Suprapubic skin (tissue), 4 donors: ENCODE measurements at regions not wholly inside any gene's neighbourhood (a gene's known extent, or its start where the extent isn't known, plus 50 kb on each side); places are given as distances from the start of the nearest gene placed in this dataset.

Source experiments
- EP300 ChIP-seq: sonication (generic); formaldehyde crosslinking; IDR thresholded peaks from one replicate; pipeline ENCODE4 v1.6.1; 2017; ENCODE audit warnings: antibody characterized with exemption
- POLR2A ChIP-seq, 2 donors: fragments of 450-650 bp; IDR thresholded peaks; one replicate each; pipeline ENCODE4 v1.6.1; 2017; ENCODE audit warnings: antibody characterized with exemption in 2 of 2, mild to moderate bottlenecking in 2 of 2, moderate library complexity in 2 of 2
- POLR2AphosphoS5 ChIP-seq, 3 donors: sonication (generic); formaldehyde crosslinking; IDR thresholded peaks; one replicate each; pipeline ENCODE4 v1.6.1; 2017; ENCODE audit warnings: antibody characterized with exemption in 3 of 3
- TF ChIP-seq, protein P1 (sequence below), 2 donors: fragments of 200-600 bp in 1 of 2; fragments of 450-650 bp in 1 of 2; sonication (generic) in 1 of 2; IDR thresholded peaks; one replicate each; pipeline ENCODE4 v1.5.1; 2016 to 2019; ENCODE audit warnings: antibody characterized with exemption in 2 of 2, mild to moderate bottlenecking in 1 of 2, moderate library complexity in 1 of 2

DNA sequence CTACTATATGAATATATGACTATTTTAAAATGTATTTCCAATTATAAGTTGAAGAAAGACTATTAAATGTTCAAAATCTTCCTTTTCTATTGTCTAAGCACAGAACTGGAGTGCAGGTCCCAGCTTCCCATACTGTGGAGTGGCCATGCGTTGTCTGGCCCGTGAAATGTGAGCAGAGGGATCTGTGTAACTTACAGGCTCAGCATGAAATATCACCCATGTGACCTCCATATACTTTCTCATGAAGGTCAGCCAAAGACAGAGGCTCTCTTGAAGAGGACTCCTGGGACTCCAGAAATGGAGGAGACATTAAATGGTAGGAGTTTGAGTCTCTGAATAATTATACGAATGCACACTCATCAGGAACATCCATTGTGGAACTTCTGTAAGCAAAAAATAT lies 92.4 kb upstream of the CAV2 start:
- TF ChIP-seq POLR2A (IDR thresholded peaks at IDR 0.05), result no peak
- TF ChIP-seq, protein P1, sequence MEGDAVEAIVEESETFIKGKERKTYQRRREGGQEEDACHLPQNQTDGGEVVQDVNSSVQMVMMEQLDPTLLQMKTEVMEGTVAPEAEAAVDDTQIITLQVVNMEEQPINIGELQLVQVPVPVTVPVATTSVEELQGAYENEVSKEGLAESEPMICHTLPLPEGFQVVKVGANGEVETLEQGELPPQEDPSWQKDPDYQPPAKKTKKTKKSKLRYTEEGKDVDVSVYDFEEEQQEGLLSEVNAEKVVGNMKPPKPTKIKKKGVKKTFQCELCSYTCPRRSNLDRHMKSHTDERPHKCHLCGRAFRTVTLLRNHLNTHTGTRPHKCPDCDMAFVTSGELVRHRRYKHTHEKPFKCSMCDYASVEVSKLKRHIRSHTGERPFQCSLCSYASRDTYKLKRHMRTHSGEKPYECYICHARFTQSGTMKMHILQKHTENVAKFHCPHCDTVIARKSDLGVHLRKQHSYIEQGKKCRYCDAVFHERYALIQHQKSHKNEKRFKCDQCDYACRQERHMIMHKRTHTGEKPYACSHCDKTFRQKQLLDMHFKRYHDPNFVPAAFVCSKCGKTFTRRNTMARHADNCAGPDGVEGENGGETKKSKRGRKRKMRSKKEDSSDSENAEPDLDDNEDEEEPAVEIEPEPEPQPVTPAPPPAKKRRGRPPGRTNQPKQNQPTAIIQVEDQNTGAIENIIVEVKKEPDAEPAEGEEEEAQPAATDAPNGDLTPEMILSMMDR (IDR thresholded peaks at IDR 0.05), result no peak
- no peak for TF ChIP-seq POLR2AphosphoS5 (IDR thresholded peaks at IDR 0.05)
- no peak for TF ChIP-seq EP300
